Adrenal gland (tissue), 9 donors: ENCODE measurements at regions not wholly inside any gene's neighbourhood (a gene's known extent, or its start where the extent isn't known, plus 50 kb on each side); places are given as distances from the start of the nearest gene placed in this dataset.

Source experiments
- DNase-seq, 7 donors: peaks; one replicate each; pipeline ENCODE4 v3.0.0-alpha.2; 2019 to 2020
- H3K27ac ChIP-seq, 5 donors: fragments of 200-600 bp; sonication (generic) in 4 of 5; 1 replicate in 3 of 5; 2 replicates in 2 of 5; pipeline versions ENCODE4 v1.5.1 to v1.8.0; 2016 to 2020; ENCODE audit warnings: mild to moderate bottlenecking in 1 of 5
- H3K27me3 ChIP-seq: fragments of 200-600 bp; 2 replicates; pipeline ENCODE4 v1.8.0; 2021
- H3K36me3 ChIP-seq, 2 donors: fragments of 200-600 bp; replicated peaks in 1 of 2; 1 replicate in 1 of 2; 2 replicates in 1 of 2; pipeline versions ENCODE4 v1.5.1 to v1.8.0; 2018 to 2022
- H3K4me1 ChIP-seq, 2 donors: fragments of 200-600 bp; replicated peaks in 1 of 2; 1 replicate in 1 of 2; 2 replicates in 1 of 2; pipeline versions ENCODE4 v1.5.1 to v1.8.0; 2018 to 2021
- H3K4me3 ChIP-seq, 4 donors: fragments of 200-600 bp; sonication (generic) in 3 of 4; one replicate each; pipeline ENCODE4 v1.5.1; 2016 to 2018
- H3K9me3 ChIP-seq, 3 donors: fragments of 200-600 bp; sonication (generic) in 1 of 3; replicated peaks in 1 of 3; 1 replicate in 2 of 3; 2 replicates in 1 of 3; pipeline versions ENCODE4 v1.5.1 to v1.8.0; 2016 to 2021
- CTCF ChIP-seq, 6 experiments: fragments of 450-650 bp in 4 of 6; fragments of 200-600 bp in 2 of 6; sonication (generic) in 1 of 6; IDR thresholded peaks; 1 replicate in 5 of 6; 2 replicates in 1 of 6; pipeline versions ENCODE4 v1.5.1 to v1.8.0; 2016 to 2021; ENCODE audit warnings: antibody characterized with exemption in 6 of 6, mild to moderate bottlenecking in 2 of 6, moderate library complexity in 1 of 6
- POLR2A ChIP-seq, 2 donors: fragments of 450-650 bp; IDR thresholded peaks; one replicate each; pipeline ENCODE4 v1.6.1; 2017; ENCODE audit warnings: antibody characterized with exemption in 2 of 2, mild to moderate bottlenecking in 2 of 2, moderate library complexity in 1 of 2
- WGBS, 4 donors: extraction: QIAGEN DNeasy Blood & Tissue Kit in 2 of 4; methylation state at CpG; one replicate each; pipeline versions ENCODE4 v1.1.5 to v1.1.7; 2013 to 2017; 5-methylcytosine and 5-hydroxymethylcytosine counted together
- intact Hi-C, 2 donors: fragments of 100-400 bp; cut with DNase I; formaldehyde crosslinking; loops; one replicate each; pipeline versions ENCODE4 v1.14.1 to v1.15.0; 2022 to 2023
- donor health status: healthy with polysubstance abuse.
- donor health status: Bipolar disorder and iron deficiency.
- donor health status: DM: yes; HTN: yes; CAD: no.
- donor health status: DM: no; HTN: no; CAD: no.
- donor health status: DM: no; HTN: no; CAD: no.

- TF ChIP-seq CTCF (IDR thresholded peaks at IDR 0.05) (no peak), POLR2A (IDR thresholded peaks at IDR 0.05) (no peak)
- no peaks in the 10 kb centered on the region for H3K9me3 ChIP-seq
- no peaks in the 10 kb centered on the region for H3K27me3 ChIP-seq
- no peaks in the 10 kb centered on the region for H3K36me3 ChIP-seq
- no peak overlapping the region for H3K27ac ChIP-seq
- H3K4me3 ChIP-seq = no peak overlapping the region
- intact Hi-C loops = no loop called here
- no peak for DNase-seq
- 84 to 94% (median 88%) methylated on average over 5 of the region's 5 CpGs for WGBS, 4 donors
- no peaks in the 10 kb centered on the region for H3K4me1 ChIP-seq
Observed at GRCh38 chr2:22056621-22057132, 932.9 kb downstream of the TDRD15 start.

- Histone ChIP-seq H3K36me3 (no peaks in the 10 kb centered on the region), H3K9me3 (no peaks in the 10 kb centered on the region), H3K4me3 (no peak overlapping the region), H3K27ac (no peak overlapping the region), H3K4me1 (no peaks in the 10 kb centered on the region), H3K27me3 (no peaks in the 10 kb centered on the region)
- 84 to 90% (median 87%) methylated on average over 4 of the region's 4 CpGs for WGBS, 4 donors
- intact Hi-C loops = no loop called here
- no peak for DNase-seq
- TF ChIP-seq CTCF (IDR thresholded peaks at IDR 0.05) (no peak), POLR2A (IDR thresholded peaks at IDR 0.05) (no peak)
Observed at GRCh38 chr2:22062679-22063078, 938.9 kb downstream of the TDRD15 start.

- no peak overlapping the region for H3K27ac ChIP-seq
- H3K4me1 ChIP-seq = no peaks in the 10 kb centered on the region
- WGBS, 4 donors = 33 to 43% (median 38%) methylated on average over 1 of the region's 1 CpG
- no peak for DNase-seq
- peaks cover 0 to under 1% (median 0%) of the 10 kb centered on the region in 3 donors for H3K9me3 ChIP-seq
- intact Hi-C loops = no loop called here
- no peaks in the 10 kb centered on the region for H3K36me3 ChIP-seq
- H3K4me3 ChIP-seq = no peak overlapping the region
- TF ChIP-seq POLR2A (IDR thresholded peaks at IDR 0.05) = no peak
- TF ChIP-seq CTCF (IDR thresholded peaks at IDR 0.05) = no peak
- H3K27me3 ChIP-seq = no peaks in the 10 kb centered on the region
Observed at GRCh38 chr2:22076454-22076853, 952.7 kb downstream of the TDRD15 start.

- no peak overlapping the region for H3K27ac ChIP-seq
Observed at GRCh38 chr2:22078701-22079100, 954.9 kb downstream of the TDRD15 start.

More at GRCh38 chr2:22078701-22079100, 954.9 kb downstream of the TDRD15 start:
- Histone ChIP-seq H3K27me3 (no peaks in the 10 kb centered on the region), H3K4me3 (no peak overlapping the region), H3K9me3 (no peaks in the 10 kb centered on the region), H3K4me1 (no peaks in the 10 kb centered on the region), H3K36me3 (no peaks in the 10 kb centered on the region)
- intact Hi-C loops = no loop called here
- DNase-seq = no peak
- no peak for TF ChIP-seq POLR2A (IDR thresholded peaks at IDR 0.05)
- TF ChIP-seq CTCF (IDR thresholded peaks at IDR 0.05) = no peak
